ENCODE measurements at regions not wholly inside any gene's neighbourhood (a gene's known extent, or its start where the extent isn't known, plus 50 kb on each side); places are given as distances from the start of the nearest gene placed in this dataset.

DNA sequence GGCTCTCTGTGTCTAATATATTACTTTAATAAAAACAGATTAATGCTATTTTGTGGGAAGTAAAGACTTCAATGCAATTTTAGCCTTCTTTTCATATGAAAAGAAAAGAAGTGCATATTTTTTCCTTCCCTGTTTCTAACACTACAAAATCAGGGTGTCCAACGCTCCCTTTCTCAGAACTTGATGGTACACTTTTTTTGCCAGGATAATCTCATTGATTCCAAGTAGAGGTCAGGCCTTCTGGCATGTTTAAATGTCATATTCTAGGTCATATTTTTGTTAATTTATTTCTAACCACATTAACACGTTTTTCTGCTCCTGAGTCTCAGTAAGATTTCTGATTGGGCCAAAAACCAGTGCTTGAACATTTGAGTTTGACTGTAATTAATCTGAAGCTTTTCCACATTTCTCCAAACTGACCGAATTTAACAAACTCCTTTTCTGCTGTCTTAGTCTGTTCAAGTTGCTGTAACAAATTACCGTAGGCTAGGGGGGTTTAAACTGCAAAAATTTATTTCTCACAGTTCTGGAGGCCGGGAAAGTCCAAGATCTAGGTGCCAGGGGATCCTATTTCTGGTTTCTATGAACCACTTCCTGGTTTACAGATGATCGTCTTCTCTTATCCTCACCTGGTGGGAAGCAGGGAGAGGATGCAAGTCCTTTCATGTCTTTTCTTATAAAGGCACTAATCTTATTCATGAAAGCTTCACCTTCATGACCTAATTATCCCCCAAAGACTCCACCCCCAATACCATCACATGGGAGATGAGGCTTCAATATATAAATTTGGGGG is 63.2 kb upstream of the ELL2 start:
- no peaks in the 10 kb centered on the region for H3K27me3 Mint-ChIP-seq (ENCODE audit: low read depth)

GRCh38 chr5:96023518-96023917 is 61.9 kb upstream of the ELL2 start:
- H3K4me1 Mint-ChIP-seq, result peaks cover 20% of the 10 kb centered on the region
- H3K4me3 Mint-ChIP-seq, result no peak overlapping the region
- H3K36me3 Mint-ChIP-seq (ENCODE audit: low read depth), result no peaks in the 10 kb centered on the region
- DNase-seq (ENCODE audit: low read depth, low spot score), result no peak
- TF ChIP-seq, protein P1, sequence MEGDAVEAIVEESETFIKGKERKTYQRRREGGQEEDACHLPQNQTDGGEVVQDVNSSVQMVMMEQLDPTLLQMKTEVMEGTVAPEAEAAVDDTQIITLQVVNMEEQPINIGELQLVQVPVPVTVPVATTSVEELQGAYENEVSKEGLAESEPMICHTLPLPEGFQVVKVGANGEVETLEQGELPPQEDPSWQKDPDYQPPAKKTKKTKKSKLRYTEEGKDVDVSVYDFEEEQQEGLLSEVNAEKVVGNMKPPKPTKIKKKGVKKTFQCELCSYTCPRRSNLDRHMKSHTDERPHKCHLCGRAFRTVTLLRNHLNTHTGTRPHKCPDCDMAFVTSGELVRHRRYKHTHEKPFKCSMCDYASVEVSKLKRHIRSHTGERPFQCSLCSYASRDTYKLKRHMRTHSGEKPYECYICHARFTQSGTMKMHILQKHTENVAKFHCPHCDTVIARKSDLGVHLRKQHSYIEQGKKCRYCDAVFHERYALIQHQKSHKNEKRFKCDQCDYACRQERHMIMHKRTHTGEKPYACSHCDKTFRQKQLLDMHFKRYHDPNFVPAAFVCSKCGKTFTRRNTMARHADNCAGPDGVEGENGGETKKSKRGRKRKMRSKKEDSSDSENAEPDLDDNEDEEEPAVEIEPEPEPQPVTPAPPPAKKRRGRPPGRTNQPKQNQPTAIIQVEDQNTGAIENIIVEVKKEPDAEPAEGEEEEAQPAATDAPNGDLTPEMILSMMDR (conservative IDR thresholded peaks at IDR 0.05), result no peak
- H3K27me3 Mint-ChIP-seq (ENCODE audit: low read depth), result no peaks in the 10 kb centered on the region
- H3K9me3 Mint-ChIP-seq, result no peaks in the 10 kb centered on the region
- H3K27ac Mint-ChIP-seq (ENCODE audit: unreplicated experiment), result no peak overlapping the region

More for the DNA sequence above, 63.2 kb upstream of the ELL2 start:
- H3K27ac Mint-ChIP-seq (ENCODE audit: unreplicated experiment), result no peak overlapping the region
- TF ChIP-seq, protein P1 (conservative IDR thresholded peaks at IDR 0.05), result no peak
- H3K4me1 Mint-ChIP-seq, result peaks cover 20% of the 10 kb centered on the region
- no peak overlapping the region for H3K4me3 Mint-ChIP-seq
- no peaks in the 10 kb centered on the region for H3K9me3 Mint-ChIP-seq
- H3K36me3 Mint-ChIP-seq (ENCODE audit: low read depth), result no peaks in the 10 kb centered on the region
- no peak for DNase-seq (ENCODE audit: low read depth, low spot score)

GRCh38 chr5:96022971-96023370 is 61.3 kb upstream of the ELL2 start:
- Mint-ChIP-seq H3K27me3 (ENCODE audit: low read depth) (no peaks in the 10 kb centered on the region), H3K4me1 (peaks cover 20% of the 10 kb centered on the region), H3K27ac (ENCODE audit: unreplicated experiment) (no peak overlapping the region), H3K4me3 (no peak overlapping the region), H3K36me3 (ENCODE audit: low read depth) (no peaks in the 10 kb centered on the region), H3K9me3 (no peaks in the 10 kb centered on the region)
- TF ChIP-seq, protein P1 (conservative IDR thresholded peaks at IDR 0.05), result no peak
- no peak for DNase-seq (ENCODE audit: low read depth, low spot score)

DNA sequence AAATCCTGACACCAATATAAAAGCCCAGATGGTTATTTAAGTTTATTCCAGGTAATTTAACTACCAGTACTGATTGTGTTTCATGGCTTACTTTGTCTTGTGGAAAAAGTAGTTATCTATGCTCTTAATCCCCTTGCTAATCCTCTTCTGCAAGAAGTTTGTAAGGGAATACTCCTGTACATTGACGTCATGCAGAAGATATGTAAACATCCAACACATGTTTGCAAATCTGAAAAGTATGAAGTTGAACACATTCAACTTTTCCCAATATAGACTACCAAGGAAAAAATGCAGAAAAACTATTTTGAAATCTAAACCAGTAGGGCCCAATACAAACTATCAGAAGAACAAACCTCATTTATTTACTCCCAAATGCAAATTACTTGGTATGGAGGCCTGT is 56.3 kb upstream of the ELL2 start:
- Mint-ChIP-seq H3K9me3 (no peaks in the 10 kb centered on the region), H3K27me3 (ENCODE audit: low read depth) (no peaks in the 10 kb centered on the region), H3K36me3 (ENCODE audit: low read depth) (no peaks in the 10 kb centered on the region), H3K27ac (ENCODE audit: unreplicated experiment) (no peak overlapping the region), H3K4me3 (no peak overlapping the region), H3K4me1 (no peaks in the 10 kb centered on the region)
- TF ChIP-seq, protein P1 (conservative IDR thresholded peaks at IDR 0.05), result no peak
- DNase-seq (ENCODE audit: low read depth, low spot score), result no peak

DNA sequence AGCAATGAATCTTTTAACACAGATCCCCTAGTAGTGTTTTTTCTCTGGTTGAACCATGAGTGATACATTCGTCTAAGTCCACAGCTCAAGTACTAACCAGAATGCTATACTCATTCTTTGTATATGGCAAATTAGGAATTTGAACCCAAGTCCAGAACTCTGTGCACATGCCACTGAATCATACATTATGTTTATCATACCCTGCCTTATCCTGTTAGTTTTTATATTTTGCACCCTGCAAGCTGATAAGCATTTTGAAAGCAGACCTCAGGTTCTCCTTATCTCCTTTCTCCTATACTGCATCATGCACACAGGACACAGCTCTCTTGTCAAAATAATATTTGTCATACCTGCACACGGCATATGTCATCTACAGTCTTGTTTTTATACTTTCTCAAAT is 54.6 kb upstream of the ELL2 start:
- no peak for DNase-seq (ENCODE audit: low read depth, low spot score)
- Mint-ChIP-seq H3K27ac (ENCODE audit: unreplicated experiment) (no peak overlapping the region), H3K9me3 (no peaks in the 10 kb centered on the region), H3K36me3 (ENCODE audit: low read depth) (no peaks in the 10 kb centered on the region), H3K4me3 (no peak overlapping the region), H3K27me3 (ENCODE audit: low read depth) (no peaks in the 10 kb centered on the region), H3K4me1 (no peaks in the 10 kb centered on the region)
- TF ChIP-seq, protein P1 (conservative IDR thresholded peaks at IDR 0.05), result no peak

Measured in neural crest cell (in vitro differentiated cells).